Endothelial cell (in vitro differentiated cells): ENCODE measurements at regions not wholly inside any gene's neighbourhood (a gene's known extent, or its start where the extent isn't known, plus 50 kb on each side); places are given as distances from the start of the nearest gene placed in this dataset.

Experiments
- DNase-seq: peaks from one replicate; pipeline ENCODE4 v3.0.0; 2021; ENCODE audit warnings: low spot score
- H3K27ac Mint-ChIP-seq: one replicate; pipeline ENCODE4 v1.8.0; 2021; ENCODE audit warnings: mixed read lengths, inconsistent platforms; ENCODE audit not compliant: unreplicated experiment
- H3K27me3 Mint-ChIP-seq: one replicate; pipeline ENCODE4 v1.8.0; 2021; ENCODE audit warnings: mild to moderate bottlenecking, moderate library complexity, mixed read lengths, inconsistent platforms; ENCODE audit not compliant: unreplicated experiment
- H3K36me3 Mint-ChIP-seq: one replicate; pipeline ENCODE4 v1.8.0; 2021; ENCODE audit warnings: mild to moderate bottlenecking, low read depth, mixed read lengths, inconsistent platforms; ENCODE audit not compliant: unreplicated experiment
- H3K4me1 Mint-ChIP-seq: one replicate; pipeline ENCODE4 v1.8.0; 2021; ENCODE audit warnings: mild to moderate bottlenecking, mixed read lengths, inconsistent platforms; ENCODE audit not compliant: unreplicated experiment
- H3K4me3 Mint-ChIP-seq: one replicate; pipeline ENCODE4 v1.8.0; 2021; ENCODE audit warnings: mild to moderate bottlenecking, mixed read lengths, inconsistent platforms; ENCODE audit not compliant: unreplicated experiment
- H3K9me3 Mint-ChIP-seq: one replicate; pipeline ENCODE4 v1.8.0; 2021; ENCODE audit warnings: mixed read lengths, inconsistent platforms; ENCODE audit not compliant: unreplicated experiment
- CTCF ChIP-seq: fragments of 200-600 bp; sonication (generic); IDR thresholded peaks from one replicate; pipeline ENCODE4 v1.5.0; 2021; ENCODE audit warnings: antibody characterized with exemption; ENCODE audit not compliant: unreplicated experiment

- Mint-ChIP-seq H3K4me1 (no peaks in the 10 kb centered on the region), H3K27me3 (no peaks in the 10 kb centered on the region), H3K36me3 (no peaks in the 10 kb centered on the region), H3K9me3 (no peaks in the 10 kb centered on the region), H3K27ac (no peak overlapping the region), H3K4me3 (no peak overlapping the region)
- DNase-seq, result no peak
- TF ChIP-seq CTCF, result no peak
Measured at GRCh38 chr12:77575376-77575919, 255.2 kb upstream of the NAV3 start.

- no peak overlapping the region for H3K4me3 Mint-ChIP-seq
- H3K27me3 Mint-ChIP-seq, result no peaks in the 10 kb centered on the region
- no peak for TF ChIP-seq CTCF
- H3K4me1 Mint-ChIP-seq, result no peaks in the 10 kb centered on the region
- H3K9me3 Mint-ChIP-seq, result no peaks in the 10 kb centered on the region
- H3K36me3 Mint-ChIP-seq, result no peaks in the 10 kb centered on the region
- no peak for DNase-seq
- H3K27ac Mint-ChIP-seq, result no peak overlapping the region
Measured at GRCh38 chr12:77572371-77572770, 258.3 kb upstream of the NAV3 start.

GRCh38 chr12:77571768-77572167 lies 258.9 kb upstream of the NAV3 start:
- TF ChIP-seq CTCF, result no peak
- Mint-ChIP-seq H3K27ac (no peak overlapping the region), H3K4me3 (no peak overlapping the region), H3K9me3 (no peaks in the 10 kb centered on the region), H3K36me3 (no peaks in the 10 kb centered on the region), H3K4me1 (no peaks in the 10 kb centered on the region), H3K27me3 (no peaks in the 10 kb centered on the region)
- DNase-seq, result no peak

GRCh38 chr12:77571127-77571526 lies 259.6 kb upstream of the NAV3 start:
- no peak for TF ChIP-seq CTCF
- H3K9me3 Mint-ChIP-seq, result no peaks in the 10 kb centered on the region

GRCh38 chr12:77569876-77570275 lies 260.8 kb upstream of the NAV3 start:
- Mint-ChIP-seq H3K9me3 (no peaks in the 10 kb centered on the region), H3K36me3 (no peaks in the 10 kb centered on the region), H3K27ac (no peak overlapping the region), H3K4me3 (no peak overlapping the region), H3K27me3 (no peaks in the 10 kb centered on the region), H3K4me1 (no peaks in the 10 kb centered on the region)
- DNase-seq, result no peak
- no peak for TF ChIP-seq CTCF

More at GRCh38 chr12:77571127-77571526, 259.6 kb upstream of the NAV3 start:
- no peaks in the 10 kb centered on the region for H3K36me3 Mint-ChIP-seq
- no peak overlapping the region for H3K4me3 Mint-ChIP-seq
- DNase-seq, result no peak
- H3K27ac Mint-ChIP-seq, result no peak overlapping the region
- no peaks in the 10 kb centered on the region for H3K27me3 Mint-ChIP-seq
- H3K4me1 Mint-ChIP-seq, result no peaks in the 10 kb centered on the region
